Endodermal cell (in vitro differentiated cells): ENCODE measurements at regions not wholly inside any gene's neighbourhood (a gene's known extent, or its start where the extent isn't known, plus 50 kb on each side); places are given as distances from the start of the nearest gene placed in this dataset.

ENCODE experiments used
- DNase-seq: peaks from one replicate; pipeline ENCODE4 v3.0.0-alpha.2; 2017
- H3K27ac ChIP-seq: 2 replicates; pipeline ENCODE4 v1.5.1; 2013; ENCODE audit warnings: mild to moderate bottlenecking, low read depth, low read length, moderate library complexity
- H3K27me3 ChIP-seq: 2 replicates; pipeline ENCODE4 v1.6.1; 2013; ENCODE audit warnings: mild to moderate bottlenecking, low read length, moderate library complexity; ENCODE audit not compliant: insufficient read depth, control insufficient read depth, poor library complexity, severe bottlenecking
- H3K36me3 ChIP-seq: 2 replicates; pipeline ENCODE4 v1.7.0; 2013; ENCODE audit warnings: mild to moderate bottlenecking, low read length, moderate library complexity; ENCODE audit not compliant: control insufficient read depth, insufficient read depth
- H3K4me1 ChIP-seq: one replicate; pipeline ENCODE4 v1.7.0; 2013; ENCODE audit warnings: low read length; ENCODE audit not compliant: control insufficient read depth, insufficient read depth
- H3K4me3 ChIP-seq: 2 replicates; pipeline ENCODE4 v1.5.1; 2013; ENCODE audit warnings: mild to moderate bottlenecking, low read length, moderate library complexity
- H3K9ac ChIP-seq: 2 replicates; pipeline ENCODE4 v1.6.1; 2013; ENCODE audit warnings: mild to moderate bottlenecking, low read length, moderate library complexity; ENCODE audit not compliant: poor library complexity, severe bottlenecking; ENCODE audit errors: extremely low read depth
- H3K9me3 ChIP-seq: 2 replicates; pipeline ENCODE4 v1.6.1; 2013; ENCODE audit warnings: mild to moderate bottlenecking, low read length, moderate library complexity; ENCODE audit not compliant: control insufficient read depth
- H3K27ac Mint-ChIP-seq: 2 replicates; pipeline ENCODE4 v1.8.0; 2020; ENCODE audit warnings: mixed read lengths
- H3K27me3 Mint-ChIP-seq: 2 replicates; pipeline ENCODE4 v1.8.0; 2021; ENCODE audit warnings: mild to moderate bottlenecking, mixed read lengths; ENCODE audit not compliant: insufficient read depth
- H3K36me3 Mint-ChIP-seq: 2 replicates; pipeline ENCODE4 v1.8.0; 2020; ENCODE audit warnings: low read depth, mixed read lengths
- H3K4me1 Mint-ChIP-seq: 2 replicates; pipeline ENCODE4 v1.8.0; 2020; ENCODE audit warnings: mixed read lengths
- H3K4me3 Mint-ChIP-seq: 2 replicates; pipeline ENCODE4 v1.8.0; 2020; ENCODE audit warnings: mild to moderate bottlenecking, moderate library complexity, mixed read lengths
- H3K9me3 Mint-ChIP-seq: 2 replicates; pipeline ENCODE4 v1.8.0; 2020; ENCODE audit warnings: mild to moderate bottlenecking, mixed read lengths
- WGBS, 2 experiments: methylation state at CpG; one replicate each; pipeline versions ENCODE4 v1.1.5 to v1.1.7; 2013; ENCODE audit warnings: missing lambda C conversion rate in 2 of 2, mixed read lengths in 1 of 2; ENCODE audit not compliant: insufficient coverage in 1 of 2, insufficient read length in 1 of 2; 5-methylcytosine and 5-hydroxymethylcytosine counted together
- TF ChIP-seq, protein P1 (sequence below): fragments of 200-600 bp; sonication (generic); conservative IDR thresholded peaks from 2 replicates; pipeline ENCODE4 v1.5.0; 2021; ENCODE audit warnings: antibody characterized with exemption, mild to moderate bottlenecking

DNA sequence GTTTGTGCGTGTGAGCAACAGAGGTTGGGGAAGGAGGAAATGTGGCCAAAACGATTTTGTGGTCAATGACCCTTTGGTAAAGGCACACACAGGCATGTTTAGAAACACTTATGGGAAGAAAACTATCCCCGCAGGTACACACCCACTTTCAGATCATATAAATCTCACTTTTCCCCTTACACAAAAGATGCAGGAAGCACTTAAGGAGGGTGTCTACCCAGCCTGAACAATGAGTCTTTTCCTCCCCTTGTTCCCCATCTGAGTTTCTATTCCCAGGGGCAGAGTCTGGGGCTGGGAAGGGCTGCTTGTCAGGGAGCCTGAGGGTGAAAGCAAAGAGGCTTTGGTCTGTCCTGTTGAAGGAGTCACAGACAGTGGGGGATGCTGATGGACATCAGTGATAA lies 193.2 kb upstream of the SALL4 start:
- H3K36me3 ChIP-seq = no peaks in the 10 kb centered on the region
- no peak overlapping the region for H3K4me3 ChIP-seq
- Mint-ChIP-seq H3K36me3 (no peaks in the 10 kb centered on the region), H3K27ac (no peak overlapping the region), H3K4me1 (no peaks in the 10 kb centered on the region), H3K4me3 (no peak overlapping the region), H3K9me3 (peaks cover 3% of the 10 kb centered on the region), H3K27me3 (no peaks in the 10 kb centered on the region)
- 80 to 83% methylated on average over 1 to 3 of the region's 3 CpGs for WGBS, 2 experiments
- no peaks in the 10 kb centered on the region for H3K27me3 ChIP-seq
- no peak overlapping the region for H3K9ac ChIP-seq
- DNase-seq = no peak
- TF ChIP-seq, protein P1, sequence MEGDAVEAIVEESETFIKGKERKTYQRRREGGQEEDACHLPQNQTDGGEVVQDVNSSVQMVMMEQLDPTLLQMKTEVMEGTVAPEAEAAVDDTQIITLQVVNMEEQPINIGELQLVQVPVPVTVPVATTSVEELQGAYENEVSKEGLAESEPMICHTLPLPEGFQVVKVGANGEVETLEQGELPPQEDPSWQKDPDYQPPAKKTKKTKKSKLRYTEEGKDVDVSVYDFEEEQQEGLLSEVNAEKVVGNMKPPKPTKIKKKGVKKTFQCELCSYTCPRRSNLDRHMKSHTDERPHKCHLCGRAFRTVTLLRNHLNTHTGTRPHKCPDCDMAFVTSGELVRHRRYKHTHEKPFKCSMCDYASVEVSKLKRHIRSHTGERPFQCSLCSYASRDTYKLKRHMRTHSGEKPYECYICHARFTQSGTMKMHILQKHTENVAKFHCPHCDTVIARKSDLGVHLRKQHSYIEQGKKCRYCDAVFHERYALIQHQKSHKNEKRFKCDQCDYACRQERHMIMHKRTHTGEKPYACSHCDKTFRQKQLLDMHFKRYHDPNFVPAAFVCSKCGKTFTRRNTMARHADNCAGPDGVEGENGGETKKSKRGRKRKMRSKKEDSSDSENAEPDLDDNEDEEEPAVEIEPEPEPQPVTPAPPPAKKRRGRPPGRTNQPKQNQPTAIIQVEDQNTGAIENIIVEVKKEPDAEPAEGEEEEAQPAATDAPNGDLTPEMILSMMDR = no peak
- no peaks in the 10 kb centered on the region for H3K4me1 ChIP-seq
- H3K9me3 ChIP-seq = no peaks in the 10 kb centered on the region
- no peak overlapping the region for H3K27ac ChIP-seq

DNA sequence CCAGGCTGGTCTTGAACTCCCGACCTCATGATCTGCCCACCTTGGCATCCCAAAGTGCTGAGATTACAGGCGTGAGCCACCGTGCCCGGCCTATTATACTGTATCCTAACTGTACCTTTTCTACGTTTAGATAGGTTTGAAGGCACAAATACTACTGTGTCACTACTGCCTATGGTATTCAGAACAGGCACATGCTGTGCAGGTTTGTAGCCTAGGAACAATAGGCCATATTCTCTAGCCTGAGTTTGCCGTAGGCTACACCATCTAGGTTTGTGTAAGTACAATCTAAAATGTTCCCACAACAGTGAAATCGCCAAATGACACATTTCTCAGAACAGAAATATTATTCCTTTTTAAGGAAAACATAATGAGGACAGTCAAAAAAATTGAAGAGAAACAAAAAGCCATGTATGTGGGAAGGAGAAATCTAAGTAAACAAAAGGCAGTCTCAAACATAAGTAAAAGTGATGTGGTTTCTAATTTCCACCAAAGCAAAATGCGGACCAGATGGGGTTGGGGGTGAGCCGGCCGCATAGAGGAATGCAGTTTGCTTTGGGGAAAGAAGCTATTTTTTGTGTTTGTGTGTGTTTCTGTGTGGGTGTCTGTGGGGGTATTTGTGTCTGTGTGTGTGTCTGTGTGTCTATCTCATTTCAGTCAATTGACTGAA lies 192.6 kb upstream of the SALL4 start:
- peak overlapping the region; percentile 44 for H3K27ac ChIP-seq
- 84 to 92% methylated on average over 6 to 10 of the region's 10 CpGs for WGBS, 2 experiments

DNA sequence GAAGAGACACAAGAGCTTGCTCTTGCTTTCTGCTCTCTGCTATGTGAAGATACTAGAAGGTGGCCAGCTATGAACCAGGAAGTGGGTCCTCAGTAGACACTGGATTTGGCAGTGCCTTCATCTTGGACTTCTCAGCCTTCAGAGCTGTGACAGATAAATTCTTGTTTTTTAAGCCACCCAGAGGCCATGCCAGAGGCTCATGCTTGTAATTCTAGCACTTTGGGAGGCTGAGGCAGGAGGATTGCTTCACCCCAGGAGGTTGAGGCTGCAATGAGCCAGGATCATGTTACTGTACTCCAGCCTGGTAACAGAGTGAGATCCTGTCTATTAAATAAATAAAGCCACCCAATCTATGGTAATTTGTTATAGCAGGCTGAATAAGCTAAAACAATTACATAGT lies 185.5 kb upstream of the SALL4 start:
- TF ChIP-seq, protein P1 = no peak
- Histone ChIP-seq H3K27me3 (no peaks in the 10 kb centered on the region), H3K4me1 (no peaks in the 10 kb centered on the region), H3K27ac (no peak overlapping the region), H3K9me3 (no peaks in the 10 kb centered on the region), H3K9ac (no peak overlapping the region), H3K4me3 (no peak overlapping the region), H3K36me3 (no peaks in the 10 kb centered on the region)
- Mint-ChIP-seq H3K27ac (peak overlapping the region; percentile 39), H3K4me1 (no peaks in the 10 kb centered on the region), H3K27me3 (no peaks in the 10 kb centered on the region), H3K36me3 (no peaks in the 10 kb centered on the region), H3K9me3 (no peaks in the 10 kb centered on the region), H3K4me3 (no peak overlapping the region)
- no peak for DNase-seq

More for the DNA sequence above, 192.6 kb upstream of the SALL4 start:
- no peaks in the 10 kb centered on the region for H3K36me3 ChIP-seq
- no peak overlapping the region for H3K4me3 Mint-ChIP-seq
- DNase-seq = no peak
- H3K4me3 ChIP-seq = no peak overlapping the region
- no peaks in the 10 kb centered on the region for H3K27me3 ChIP-seq
- H3K9ac ChIP-seq = no peak overlapping the region
- H3K27me3 Mint-ChIP-seq = no peaks in the 10 kb centered on the region
- peaks cover 3% of the 10 kb centered on the region for H3K9me3 Mint-ChIP-seq
- no peak overlapping the region for H3K27ac Mint-ChIP-seq
- no peaks in the 10 kb centered on the region for H3K4me1 ChIP-seq
- TF ChIP-seq, protein P1 = no peak
- no peaks in the 10 kb centered on the region for H3K36me3 Mint-ChIP-seq
- H3K9me3 ChIP-seq = no peaks in the 10 kb centered on the region
- H3K4me1 Mint-ChIP-seq = no peaks in the 10 kb centered on the region
